CD4-positive, alpha-beta T cell treated with Interleukin-21 for 1 hour (primary cell): ENCODE measurements at regions not wholly inside any gene's neighbourhood (a gene's known extent, or its start where the extent isn't known, plus 50 kb on each side); places are given as distances from the start of the nearest gene placed in this dataset.

ENCODE experiments used
- DNase-seq: peaks from one replicate; pipeline ENCODE4 v3.0.0-alpha.2; 2020

DNA sequence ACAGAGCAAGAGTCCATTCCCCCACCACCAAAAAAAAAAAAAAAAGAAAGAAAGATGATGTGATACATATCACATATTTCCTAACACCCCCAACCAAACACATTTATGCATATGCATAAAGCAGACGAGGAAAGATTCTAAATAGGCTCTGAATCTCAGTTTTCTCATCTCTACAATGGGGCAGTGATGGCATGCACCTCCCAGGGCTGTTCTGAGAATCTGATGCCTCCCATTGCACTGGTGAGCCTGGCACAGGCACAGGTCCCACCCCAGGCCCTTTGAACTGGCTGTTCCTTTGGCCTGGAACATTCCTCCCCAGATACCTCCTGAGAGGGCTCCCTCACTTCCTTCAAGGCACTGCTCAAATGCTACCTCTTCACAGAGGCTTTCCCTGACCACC, 116.5 kb downstream of the C9orf50 start:
- no peak for DNase-seq

DNA sequence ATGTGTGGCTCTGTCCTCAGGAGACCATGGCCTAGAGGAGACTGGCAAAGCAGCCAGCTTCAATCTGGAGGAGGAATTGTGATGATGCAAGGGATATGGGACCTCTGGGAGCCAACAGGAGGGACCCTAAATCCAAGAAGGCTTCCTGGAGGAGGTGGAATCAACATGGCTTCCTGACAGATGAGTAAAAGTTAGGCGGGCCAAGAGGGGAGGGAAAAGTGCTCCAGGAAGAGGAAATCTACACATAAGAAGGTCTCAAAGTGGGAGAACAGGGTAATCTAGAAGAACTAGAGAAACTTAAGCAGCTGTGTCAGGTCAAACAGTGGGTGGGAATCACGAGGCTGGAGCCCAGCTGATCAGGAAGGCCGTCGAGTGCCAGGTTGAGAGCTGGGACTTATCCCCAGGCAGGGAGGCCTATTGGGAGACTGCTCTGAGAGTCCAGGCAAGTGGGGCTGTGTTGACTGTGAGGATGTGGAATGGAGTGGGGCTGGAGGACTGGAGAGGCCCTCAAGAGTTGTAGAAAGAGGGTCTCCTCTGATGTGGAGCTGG, 119.1 kb downstream of the C9orf50 start:
- no peak for DNase-seq

- no peak for DNase-seq
Measured at GRCh38 chr9:129500863-129501770, 119.8 kb downstream of the C9orf50 start.

- no peak for DNase-seq
Measured at GRCh38 chr9:129500161-129500862, 120.6 kb downstream of the C9orf50 start.

- DNase-seq: no peak
Measured at GRCh38 chr9:129498451-129499384, 122.2 kb downstream of the C9orf50 start.

DNA sequence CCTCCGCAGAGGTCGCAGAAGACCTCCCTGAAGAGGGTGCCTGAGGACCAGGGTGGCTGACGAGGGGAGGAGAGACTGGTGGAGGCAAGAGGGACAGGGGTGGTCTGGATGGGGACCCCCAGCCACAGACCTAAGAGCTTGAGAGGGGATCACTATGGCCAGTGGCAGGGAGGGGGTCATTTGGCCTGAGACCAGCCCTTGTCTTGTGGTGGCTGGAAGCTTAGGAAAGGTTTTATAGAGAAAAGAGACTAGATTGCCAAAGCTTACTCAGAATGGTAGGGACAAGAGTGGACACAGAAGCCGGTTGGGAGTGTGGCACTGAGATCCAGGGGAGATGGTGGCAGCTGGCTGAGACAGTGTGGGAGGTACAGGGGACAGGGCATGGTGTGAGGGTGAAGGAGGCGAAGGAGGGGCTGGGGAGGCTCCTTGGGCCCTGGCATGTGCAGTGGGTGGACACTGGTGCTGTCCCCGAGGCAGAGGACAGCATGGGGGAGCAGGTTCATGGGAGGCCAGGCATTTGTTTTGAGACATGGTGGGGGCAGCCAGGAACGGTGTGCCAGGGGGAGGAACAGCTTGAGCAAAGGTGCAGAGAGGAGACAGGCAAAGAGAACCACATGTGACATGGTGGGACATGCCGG, 123.0 kb downstream of the C9orf50 start:
- no peak for DNase-seq

DNA sequence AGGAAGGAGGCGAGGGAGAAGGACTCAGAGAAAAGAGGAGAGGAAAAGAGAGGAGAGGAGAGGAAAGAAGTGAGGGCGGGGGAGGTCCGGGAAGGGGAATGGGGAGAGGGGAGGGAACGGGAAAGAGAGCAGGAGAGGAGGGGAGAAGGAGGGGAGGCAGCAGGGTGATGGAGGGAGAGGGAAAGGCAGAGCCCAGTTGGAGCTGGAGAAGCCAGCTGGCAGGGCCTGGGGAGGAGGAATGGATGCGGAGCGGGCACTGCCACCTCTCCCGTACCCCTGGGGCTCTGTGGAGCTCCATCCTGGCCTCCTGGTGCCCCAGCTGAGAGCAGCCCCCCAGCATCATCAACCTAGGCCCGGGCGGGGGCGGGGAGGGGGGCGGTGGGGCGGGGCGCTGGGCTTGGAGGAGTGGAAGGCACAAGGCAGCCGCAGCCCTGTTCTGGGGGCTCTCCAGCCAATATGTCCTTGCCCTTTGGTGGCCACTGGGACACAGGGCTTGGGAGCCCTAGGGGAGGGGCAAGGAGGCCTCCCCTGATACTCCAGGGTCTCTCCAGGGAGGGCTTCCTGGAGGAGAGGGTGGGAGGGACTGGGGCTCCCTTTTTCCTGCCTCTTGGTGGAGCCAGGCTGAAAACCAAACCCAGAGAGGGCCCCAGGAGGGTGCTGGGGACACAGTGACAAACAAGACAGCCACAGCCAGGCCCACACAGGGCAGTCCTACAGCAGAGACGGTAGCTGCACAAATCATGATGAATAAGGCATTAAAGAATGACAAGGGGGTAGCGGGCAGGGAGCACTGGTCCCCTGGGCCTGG, 123.7 kb downstream of the C9orf50 start:
- no peak for DNase-seq

DNA sequence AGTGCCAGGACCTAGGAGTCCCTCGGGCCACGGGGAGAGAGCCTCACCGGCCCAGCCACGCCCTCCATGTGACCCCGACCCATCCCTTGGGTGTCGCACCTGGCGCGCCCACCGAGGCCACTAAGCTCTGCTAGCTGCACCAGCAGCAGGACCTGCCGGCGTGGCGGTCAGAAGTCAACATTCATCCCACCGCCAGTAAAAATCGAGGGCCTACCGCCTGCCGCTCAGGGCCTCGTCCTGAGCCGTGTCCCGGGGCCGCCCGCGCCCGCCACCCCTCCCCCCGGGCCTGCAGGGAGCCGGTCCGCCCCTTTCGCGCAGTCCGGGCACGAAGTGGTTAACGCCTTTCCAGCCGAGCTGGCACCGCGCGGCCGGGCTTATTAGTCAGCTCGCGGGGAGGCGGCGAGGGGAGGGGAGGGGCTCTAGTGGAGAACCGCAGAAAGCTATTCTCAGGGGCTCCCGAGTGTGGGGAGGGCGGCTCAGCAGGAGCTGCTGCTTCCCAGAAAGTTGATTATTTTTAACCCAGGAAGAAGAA, 124.4 kb downstream of the C9orf50 start:
- DNase-seq: peak; percentile 81

DNA sequence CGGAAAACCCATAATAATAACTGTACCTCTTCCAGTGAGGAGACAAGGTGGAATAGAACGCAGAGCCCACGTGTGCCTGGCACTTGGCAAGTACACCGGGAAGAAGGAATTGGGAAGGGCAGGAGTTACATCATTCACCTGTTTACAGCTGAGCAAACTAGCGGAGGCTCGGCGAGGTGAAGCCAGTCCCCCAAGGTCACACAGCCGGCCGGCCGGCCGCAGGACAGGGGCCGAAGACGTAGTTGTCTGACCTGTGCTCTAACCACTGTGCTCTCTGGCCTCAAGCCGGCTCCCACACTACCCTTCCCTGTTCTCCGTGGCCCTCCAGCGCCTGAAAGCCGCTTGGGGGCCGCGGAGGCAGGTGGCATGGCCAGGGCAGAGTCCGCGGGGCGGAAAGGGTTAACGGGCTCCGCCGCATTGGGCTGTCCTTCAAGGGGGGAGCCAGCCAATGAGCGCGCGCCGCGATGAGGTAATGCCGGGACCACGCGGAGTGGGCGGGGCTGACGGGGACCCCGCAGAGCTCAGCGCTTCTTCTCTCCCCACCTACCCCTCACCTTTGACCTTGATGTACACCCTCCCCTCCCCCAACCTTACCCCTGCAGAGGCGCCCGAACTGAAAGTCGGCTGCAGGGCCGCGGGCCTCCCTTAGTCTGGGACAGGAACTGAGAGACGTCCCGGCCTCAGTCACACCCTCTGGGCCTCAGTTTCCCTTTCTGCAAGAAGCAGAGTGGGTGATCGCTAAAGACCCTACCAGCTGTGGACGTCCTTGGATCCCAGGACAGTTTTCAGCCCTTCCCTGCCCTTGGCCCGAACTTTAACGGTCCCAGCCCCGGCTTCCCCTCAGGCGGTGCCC, 125.1 kb downstream of the C9orf50 start:
- DNase-seq: peak; percentile 91

GRCh38 chr9:129494113-129494789, 126.7 kb downstream of the C9orf50 start:
- no peak for DNase-seq

DNA sequence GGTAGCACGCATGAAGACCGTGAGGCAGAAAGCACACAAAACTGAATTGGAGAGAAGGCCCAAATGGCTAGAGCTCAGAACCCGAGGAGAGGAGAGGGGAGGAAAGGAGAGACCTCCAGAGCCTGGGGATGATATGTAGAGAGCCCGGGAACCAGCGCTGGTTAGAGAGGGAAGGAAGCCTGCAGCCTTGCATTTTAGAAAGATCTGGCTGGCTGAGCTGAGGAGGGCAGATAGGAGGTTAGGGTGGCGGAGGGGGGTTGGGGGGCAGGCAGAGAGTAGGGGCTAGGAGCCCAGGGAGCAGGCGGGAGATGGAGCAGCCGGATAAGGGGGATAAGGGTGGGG, 127.2 kb downstream of the C9orf50 start:
- DNase-seq: no peak

- DNase-seq: no peak
Measured at GRCh38 chr9:129493002-129493705, 127.7 kb downstream of the C9orf50 start.

DNA sequence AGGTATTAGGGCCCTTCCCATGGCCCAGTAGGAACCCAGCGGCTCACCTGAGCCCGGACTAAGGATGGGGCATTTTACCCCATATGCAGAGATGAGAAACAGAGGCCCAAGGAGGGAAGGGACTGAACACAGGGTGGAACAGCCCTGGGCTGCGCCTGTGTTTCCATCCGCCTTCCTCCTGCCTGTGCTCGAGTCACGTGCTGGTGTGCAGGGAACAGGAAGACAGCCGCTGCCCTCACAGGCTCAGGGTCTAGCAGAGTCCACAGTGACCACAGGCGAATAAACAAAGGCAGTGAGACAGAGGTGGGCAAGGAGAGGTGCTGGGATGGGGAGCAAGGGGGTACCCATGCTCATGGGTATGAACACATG, 129.4 kb downstream of the C9orf50 start:
- DNase-seq: no peak

DNA sequence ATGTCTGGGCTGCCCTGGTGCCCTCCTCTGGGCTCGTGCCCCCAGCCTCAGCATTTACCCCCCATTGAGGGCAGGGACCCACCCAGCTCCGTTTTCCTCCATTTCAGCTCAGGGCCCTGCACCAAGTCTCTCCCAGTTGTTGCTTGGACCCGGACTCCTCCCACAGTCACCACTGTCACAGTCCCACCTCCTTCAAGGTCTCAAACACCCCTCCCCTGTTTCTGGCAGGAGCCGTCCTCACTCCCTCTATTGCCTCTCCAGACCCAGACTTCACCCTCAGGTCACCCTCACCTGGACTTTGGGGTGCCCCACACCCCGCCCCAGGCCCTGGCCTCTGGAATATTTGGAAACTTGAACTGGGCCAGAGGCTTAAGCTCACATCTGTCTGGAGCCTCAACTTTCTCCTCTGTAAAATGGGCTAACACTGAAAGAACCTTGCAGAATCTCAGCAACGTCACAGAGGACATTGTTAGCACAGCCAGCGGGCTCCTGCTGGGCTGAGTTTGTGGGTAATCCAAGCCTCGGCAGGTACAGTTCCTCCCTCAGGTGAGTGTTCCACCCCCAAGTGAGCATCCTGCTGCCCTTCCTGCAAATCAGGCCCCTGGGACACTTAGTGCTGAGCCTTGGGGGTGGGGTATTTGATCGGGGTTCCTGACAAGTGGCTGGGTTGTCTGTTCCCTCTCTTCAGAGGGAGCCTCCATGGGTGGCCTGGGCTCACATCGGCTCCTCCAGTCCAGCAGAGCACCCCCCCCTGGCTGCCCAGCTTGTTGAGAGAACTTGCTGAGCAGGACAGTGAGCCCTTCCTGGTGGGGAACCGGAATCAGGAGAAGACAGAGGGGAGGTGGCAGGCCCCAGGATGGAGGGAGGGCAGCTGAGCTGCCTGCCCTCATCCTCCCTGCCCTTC, 130.1 kb downstream of the C9orf50 start:
- no peak for DNase-seq

GRCh38 chr9:129489838-129490582, 130.9 kb downstream of the C9orf50 start:
- peak; percentile 76 for DNase-seq

DNA sequence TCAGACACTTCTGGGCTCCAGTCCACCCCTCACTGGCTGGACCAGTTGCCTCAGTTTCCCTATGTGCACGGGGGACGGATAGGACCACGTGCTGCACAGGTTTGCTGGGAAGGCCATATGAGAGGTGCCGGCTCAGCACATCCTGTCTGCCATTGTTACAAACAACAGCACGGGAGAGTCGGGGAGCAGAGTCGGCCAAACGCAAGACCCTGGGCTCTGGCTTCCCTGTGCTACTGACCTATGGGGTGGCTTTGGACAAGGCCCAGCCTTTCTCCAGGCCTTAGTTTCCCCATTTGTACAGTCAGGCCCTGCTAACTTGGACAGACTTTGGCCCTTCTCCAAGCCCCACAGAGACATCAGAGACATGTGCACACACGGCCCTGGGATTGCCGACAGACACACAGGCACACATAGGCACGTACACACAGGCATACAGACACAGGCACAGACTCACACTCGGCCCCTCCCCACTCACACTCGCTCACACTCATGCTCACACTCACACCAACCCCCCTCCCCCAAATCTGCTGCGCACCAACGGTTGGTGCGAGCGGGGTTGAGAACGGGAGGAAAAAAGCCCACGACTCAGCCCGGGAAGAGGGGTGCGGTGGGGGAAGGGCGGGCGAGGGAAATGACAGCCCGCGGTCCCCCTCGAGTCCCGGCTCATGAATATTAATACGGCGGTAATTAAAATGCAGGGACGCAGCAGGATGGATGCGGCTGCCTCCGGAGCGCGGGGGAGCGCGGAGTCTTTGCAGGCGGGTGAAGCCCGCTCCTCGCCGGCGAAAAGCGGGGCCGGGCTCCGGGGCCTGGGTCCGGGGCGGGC, 133.0 kb downstream of the C9orf50 start:
- peak; percentile 74 for DNase-seq
